Omental fat pad (tissue), 3 donors: ENCODE measurements at regions not wholly inside any gene's neighbourhood (a gene's known extent, or its start where the extent isn't known, plus 50 kb on each side); places are given as distances from the start of the nearest gene placed in this dataset.

Experiments
- ATAC-seq: fragments of 150-250 bp; one replicate; pipeline ENCODE4 v1.9.1; 2016; ENCODE audit warnings: mild to moderate bottlenecking, moderate library complexity; ENCODE audit not compliant: low FRiP score
- DNase-seq: peaks from one replicate; pipeline ENCODE4 v3.0.0-alpha.2; 2019; ENCODE audit warnings: low spot score
- CTCF ChIP-seq, 3 donors: fragments of 450-650 bp; IDR thresholded peaks; one replicate each; pipeline ENCODE4 v1.5.1; 2016 to 2017; ENCODE audit warnings: antibody characterized with exemption in 3 of 3, mild to moderate bottlenecking in 3 of 3, moderate library complexity in 2 of 3

GRCh38 chr16:86673956-86674453 is 95.7 kb downstream of the FOXL1 start:
- no peak for TF ChIP-seq CTCF (IDR thresholded peaks at IDR 0.05)
- no peak for DNase-seq
- no peak for ATAC-seq

DNA sequence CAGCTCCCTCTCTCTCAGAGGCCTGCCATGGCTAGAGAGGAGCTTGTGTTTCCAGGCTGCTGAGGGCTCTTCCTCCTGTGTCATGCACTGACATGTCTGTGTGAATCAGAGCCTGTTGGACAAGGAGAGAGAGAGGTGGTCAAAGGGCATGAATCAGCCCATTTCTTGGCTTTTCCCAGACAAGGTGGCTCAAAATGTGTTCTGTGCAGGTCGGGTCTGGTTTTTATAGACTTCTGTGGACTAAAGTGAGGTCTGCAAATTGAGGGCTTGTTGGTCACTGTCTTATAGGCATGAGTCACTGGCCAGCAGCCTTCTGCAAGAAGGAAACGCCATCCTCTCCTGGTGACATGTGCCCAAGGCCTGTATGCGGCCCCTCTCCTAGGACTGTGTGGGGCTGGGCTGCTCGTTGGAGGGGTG is 97.9 kb downstream of the FOXL1 start:
- no peak for DNase-seq
- TF ChIP-seq CTCF (IDR thresholded peaks at IDR 0.05) = no peak
- no peak for ATAC-seq

DNA sequence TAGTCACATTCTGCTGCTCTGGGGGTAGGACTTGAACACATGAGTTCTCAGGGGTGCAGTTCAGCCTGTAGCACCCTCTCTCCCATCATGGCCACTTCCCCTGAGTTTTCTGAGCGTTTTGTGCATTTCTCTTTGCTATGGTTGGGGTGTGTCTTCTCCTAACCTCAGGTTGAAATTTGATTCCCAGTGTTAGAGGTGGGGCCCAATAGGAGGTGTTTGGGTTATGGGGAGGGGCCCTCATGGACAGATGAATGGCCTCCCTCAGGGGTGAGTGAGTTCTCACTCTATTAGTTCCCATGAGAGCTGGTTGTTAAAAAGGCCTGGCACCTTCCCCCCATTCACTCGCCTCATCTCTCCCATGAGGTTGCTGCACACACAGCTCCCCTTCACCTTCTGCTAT is 101.1 kb downstream of the FOXL1 start:
- ATAC-seq (no peak), DNase-seq (no peak)
- no peak for TF ChIP-seq CTCF (IDR thresholded peaks at IDR 0.05)

- ATAC-seq (no peak), DNase-seq (no peak)
- no peak for TF ChIP-seq CTCF (IDR thresholded peaks at IDR 0.05)
Measured at GRCh38 chr16:86680162-86680561, 101.8 kb downstream of the FOXL1 start.

DNA sequence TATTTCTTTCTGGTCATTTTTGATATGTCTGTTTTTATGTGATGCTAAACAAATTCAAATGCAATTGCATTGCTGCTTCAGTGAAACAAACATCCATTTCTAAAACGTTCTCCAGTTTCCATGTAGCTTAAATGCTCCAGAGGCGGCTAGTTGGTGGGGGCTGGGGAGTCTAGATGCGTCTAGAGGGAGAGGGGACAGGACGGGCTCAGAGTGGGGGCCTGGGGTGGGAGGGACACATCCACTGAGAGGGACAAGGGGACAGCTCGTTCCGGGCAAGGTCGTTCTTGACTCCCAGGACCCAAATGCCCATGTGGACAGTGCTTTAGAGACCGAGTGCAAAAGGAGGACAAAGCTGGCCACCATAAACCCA is 102.3 kb downstream of the FOXL1 start:
- TF ChIP-seq CTCF (IDR thresholded peaks at IDR 0.05) = no peak
- DNase-seq = no peak
- no peak for ATAC-seq

- DNase-seq (no peak), ATAC-seq (no peak)
- no peak for TF ChIP-seq CTCF (IDR thresholded peaks at IDR 0.05)
Measured at GRCh38 chr16:86681031-86681756, 102.8 kb downstream of the FOXL1 start.

- no peak for DNase-seq
- TF ChIP-seq CTCF (IDR thresholded peaks at IDR 0.05) = no peak
- no peak for ATAC-seq
Measured at GRCh38 chr16:86681757-86682106, 103.4 kb downstream of the FOXL1 start.
